KMS-11 (cell line): ENCODE measurements at regions not wholly inside any gene's neighbourhood (a gene's known extent, or its start where the extent isn't known, plus 50 kb on each side); places are given as distances from the start of the nearest gene placed in this dataset.

Source experiments
- H2AFZ ChIP-seq: fragments of 200-600 bp; sonication (generic); 2 replicates; pipeline ENCODE4 v1.6.1; 2016; ENCODE audit warnings: antibody characterized with exemption, mixed run types, low read depth
- H3K27ac ChIP-seq: fragments of 200-600 bp; sonication (generic); 2 replicates; pipeline ENCODE4 v1.6.1; 2016; ENCODE audit warnings: mild to moderate bottlenecking, mixed run types
- H3K27me3 ChIP-seq: fragments of 200-600 bp; sonication (generic); 2 replicates; pipeline ENCODE4 v1.6.1; 2017; ENCODE audit warnings: mild to moderate bottlenecking, low read depth, mixed run types, moderate library complexity; ENCODE audit not compliant: insufficient read depth
- H3K36me3 ChIP-seq: fragments of 200-600 bp; sonication (generic); 2 replicates; pipeline ENCODE4 v1.6.1; 2017; ENCODE audit warnings: mild to moderate bottlenecking, mixed run types; ENCODE audit not compliant: insufficient read depth
- H3K4me1 ChIP-seq: fragments of 200-600 bp; sonication (generic); 2 replicates; pipeline ENCODE4 v1.6.1; 2016; ENCODE audit warnings: mild to moderate bottlenecking, low read depth, mixed run types; ENCODE audit not compliant: poor library complexity, severe bottlenecking
- H3K4me2 ChIP-seq: fragments of 200-600 bp; sonication (generic); 2 replicates; pipeline ENCODE4 v1.7.0; 2016; ENCODE audit warnings: mild to moderate bottlenecking, mixed run types
- H3K4me3 ChIP-seq: fragments of 200-600 bp; sonication (generic); IDR thresholded peaks from 2 replicates; pipeline ENCODE4 v1.6.1; 2017; ENCODE audit warnings: low read depth, low read length, mixed read lengths; ENCODE audit not compliant: insufficient read depth
- H3K79me2 ChIP-seq: fragments of 200-600 bp; sonication (generic); 2 replicates; pipeline ENCODE4 v1.6.1; 2016; ENCODE audit warnings: low read depth, mixed run types; ENCODE audit not compliant: insufficient read depth
- H3K9ac ChIP-seq: fragments of 200-600 bp; sonication (generic); 2 replicates; pipeline ENCODE4 v1.6.1; 2016; ENCODE audit warnings: mild to moderate bottlenecking, mixed run types
- H4K20me1 ChIP-seq: fragments of 200-600 bp; sonication (generic); 2 replicates; pipeline ENCODE4 v1.6.1; 2016; ENCODE audit warnings: mild to moderate bottlenecking, mixed run types; ENCODE audit not compliant: insufficient read depth
- CTCF ChIP-seq: fragments of 200-600 bp; sonication (generic); conservative IDR thresholded peaks from 2 replicates; pipeline ENCODE4 v1.6.1; 2017; ENCODE audit warnings: low read depth, mild to moderate bottlenecking, antibody characterized with exemption, low read length, moderate library complexity, mixed read lengths

DNA sequence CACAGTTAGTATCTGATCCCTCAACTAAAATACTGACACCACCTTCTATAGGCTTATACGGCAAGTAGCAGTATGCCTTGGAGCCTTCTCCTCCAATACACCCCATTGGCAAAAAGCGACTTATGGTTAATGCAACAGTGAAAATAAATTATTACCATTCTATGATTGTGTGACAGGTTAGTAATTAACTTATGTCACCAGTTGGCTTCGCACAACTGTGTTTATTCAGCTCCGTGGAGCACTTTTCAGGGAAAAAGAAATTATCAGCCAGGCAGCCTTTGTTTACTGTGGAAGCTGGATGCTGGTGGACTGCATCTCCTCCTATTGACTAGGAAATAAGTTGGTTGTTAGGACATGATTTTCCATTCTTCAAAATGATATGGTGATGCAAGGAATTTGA is 833.8 kb upstream of the RBFOX1 start:
- H3K9ac ChIP-seq, result no peak overlapping the region
- H2AFZ ChIP-seq, result no peak overlapping the region
- H3K4me2 ChIP-seq, result no peak overlapping the region
- no peak overlapping the region for H3K4me3 ChIP-seq
- H3K79me2 ChIP-seq, result no peaks in the 10 kb centered on the region
- no peak overlapping the region for H3K27ac ChIP-seq
- H3K36me3 ChIP-seq, result no peaks in the 10 kb centered on the region
- no peaks in the 10 kb centered on the region for H3K27me3 ChIP-seq
- TF ChIP-seq CTCF, result no peak
- H4K20me1 ChIP-seq, result no peaks in the 10 kb centered on the region
- H3K4me1 ChIP-seq, result no peaks in the 10 kb centered on the region

DNA sequence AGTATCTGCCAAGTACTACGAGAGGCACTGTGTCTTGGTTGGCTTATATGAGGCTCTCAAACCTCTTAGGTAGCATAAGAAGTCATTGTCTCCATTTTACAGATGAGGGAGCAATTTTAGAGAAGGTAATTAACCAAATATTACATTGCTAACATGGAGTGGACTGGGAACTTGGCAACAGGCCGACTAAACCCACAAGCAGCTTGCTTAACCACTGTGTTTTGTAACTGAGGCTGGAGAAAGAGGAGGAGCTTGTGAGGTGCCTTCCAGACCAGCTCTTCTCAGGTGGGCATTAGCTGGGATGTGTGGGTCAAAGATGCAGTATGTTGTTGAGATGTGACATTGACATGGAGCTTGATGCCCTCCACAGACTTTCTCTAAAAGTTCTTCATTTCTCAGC is 835.6 kb upstream of the RBFOX1 start:
- no peaks in the 10 kb centered on the region for H3K36me3 ChIP-seq
- no peaks in the 10 kb centered on the region for H3K27me3 ChIP-seq
- no peak overlapping the region for H3K4me2 ChIP-seq
- no peak overlapping the region for H3K9ac ChIP-seq
- H2AFZ ChIP-seq, result no peak overlapping the region
- H4K20me1 ChIP-seq, result no peaks in the 10 kb centered on the region
- no peaks in the 10 kb centered on the region for H3K79me2 ChIP-seq
- H3K27ac ChIP-seq, result no peak overlapping the region
- no peak overlapping the region for H3K4me3 ChIP-seq
- TF ChIP-seq CTCF, result no peak
- no peaks in the 10 kb centered on the region for H3K4me1 ChIP-seq

DNA sequence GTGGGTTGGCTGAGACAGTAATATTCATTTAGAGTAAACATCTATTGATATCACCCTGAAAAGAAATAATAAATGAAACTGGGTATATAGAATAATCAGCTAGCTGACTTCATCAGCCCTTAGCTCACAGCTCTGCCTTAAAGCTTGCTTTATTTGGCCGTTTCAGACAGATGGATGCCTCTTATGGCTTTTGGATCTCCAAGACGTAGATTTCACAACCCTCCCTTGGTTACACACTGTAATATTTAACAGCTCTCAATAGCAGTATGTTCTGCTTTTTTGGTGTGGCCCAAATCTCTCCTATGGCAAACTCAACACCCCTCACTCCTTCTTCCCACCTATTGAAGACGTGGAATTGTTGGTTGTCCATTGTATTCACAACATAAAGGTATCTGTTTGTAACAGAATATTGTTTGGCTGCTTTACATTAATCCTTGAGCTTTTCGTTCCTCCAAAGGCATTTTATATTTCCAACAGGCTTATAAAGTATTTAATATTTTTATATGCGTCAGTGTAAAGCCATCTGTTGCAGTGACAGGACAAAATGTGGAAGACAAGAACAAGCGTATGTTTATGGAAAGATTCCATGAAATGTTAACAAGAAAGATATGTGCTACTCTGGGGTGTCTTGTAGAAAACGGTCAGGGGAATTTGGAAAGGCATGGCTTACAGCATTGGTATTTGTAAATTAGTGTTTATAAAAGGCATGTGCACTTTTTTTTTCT is 837.0 kb upstream of the RBFOX1 start:
- Histone ChIP-seq H3K4me1 (no peaks in the 10 kb centered on the region), H3K27ac (no peak overlapping the region), H3K36me3 (no peaks in the 10 kb centered on the region), H3K4me3 (no peak overlapping the region), H2AFZ (no peak overlapping the region), H3K79me2 (no peaks in the 10 kb centered on the region), H3K27me3 (no peaks in the 10 kb centered on the region), H4K20me1 (no peaks in the 10 kb centered on the region), H3K4me2 (no peak overlapping the region), H3K9ac (no peak overlapping the region)
- no peak for TF ChIP-seq CTCF

GRCh38 chr16:6494716-6495115 is 837.9 kb upstream of the RBFOX1 start:
- H3K27ac ChIP-seq, result no peak overlapping the region
- H3K36me3 ChIP-seq, result no peaks in the 10 kb centered on the region
- no peak overlapping the region for H3K4me3 ChIP-seq
- no peaks in the 10 kb centered on the region for H3K27me3 ChIP-seq
- H2AFZ ChIP-seq, result no peak overlapping the region
- no peaks in the 10 kb centered on the region for H4K20me1 ChIP-seq
- TF ChIP-seq CTCF, result no peak
- no peak overlapping the region for H3K9ac ChIP-seq
- H3K79me2 ChIP-seq, result no peaks in the 10 kb centered on the region
- H3K4me2 ChIP-seq, result no peak overlapping the region
- H3K4me1 ChIP-seq, result no peaks in the 10 kb centered on the region
